ENCODE measurements at regions not wholly inside any gene's neighbourhood (a gene's known extent, or its start where the extent isn't known, plus 50 kb on each side); places are given as distances from the start of the nearest gene placed in this dataset.
A peak's percentile ranks its signal among the peaks of the same experiment; 100 is the strongest.

DNA sequence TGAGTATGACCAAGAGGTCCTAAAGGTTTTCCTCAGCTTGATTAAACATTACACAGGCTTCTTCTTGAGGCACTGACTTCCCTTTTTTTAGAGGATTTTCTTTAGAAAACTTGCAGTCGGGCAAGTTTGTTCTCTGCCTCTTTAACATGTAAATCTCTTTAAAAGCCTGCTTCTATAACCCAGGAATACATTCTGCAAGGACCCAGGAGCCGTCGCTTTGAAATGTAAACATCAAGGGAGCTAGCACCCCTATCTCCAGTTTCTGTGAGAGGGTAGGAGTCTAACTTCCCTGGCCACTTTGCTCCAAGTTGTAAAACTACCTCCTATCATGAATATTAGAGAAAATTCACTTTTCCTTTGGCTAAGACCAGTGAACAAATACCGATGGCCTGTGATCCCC, 201.5 kb upstream of the CPHXL start:
- no peaks in the 10 kb centered on the region for H3K36me3 Mint-ChIP-seq (ENCODE audit: low read depth)
- H3K27ac Mint-ChIP-seq = no peak overlapping the region
- H3K4me1 Mint-ChIP-seq (ENCODE audit: low read depth) = no peaks in the 10 kb centered on the region
- H3K4me3 Mint-ChIP-seq = no peak overlapping the region
- H3K9me3 Mint-ChIP-seq = peaks cover 44% of the 10 kb centered on the region
- H3K27me3 Mint-ChIP-seq (ENCODE audit: insufficient read depth) = no peaks in the 10 kb centered on the region
- DNase-seq = no peak
- TF ChIP-seq, protein P1, sequence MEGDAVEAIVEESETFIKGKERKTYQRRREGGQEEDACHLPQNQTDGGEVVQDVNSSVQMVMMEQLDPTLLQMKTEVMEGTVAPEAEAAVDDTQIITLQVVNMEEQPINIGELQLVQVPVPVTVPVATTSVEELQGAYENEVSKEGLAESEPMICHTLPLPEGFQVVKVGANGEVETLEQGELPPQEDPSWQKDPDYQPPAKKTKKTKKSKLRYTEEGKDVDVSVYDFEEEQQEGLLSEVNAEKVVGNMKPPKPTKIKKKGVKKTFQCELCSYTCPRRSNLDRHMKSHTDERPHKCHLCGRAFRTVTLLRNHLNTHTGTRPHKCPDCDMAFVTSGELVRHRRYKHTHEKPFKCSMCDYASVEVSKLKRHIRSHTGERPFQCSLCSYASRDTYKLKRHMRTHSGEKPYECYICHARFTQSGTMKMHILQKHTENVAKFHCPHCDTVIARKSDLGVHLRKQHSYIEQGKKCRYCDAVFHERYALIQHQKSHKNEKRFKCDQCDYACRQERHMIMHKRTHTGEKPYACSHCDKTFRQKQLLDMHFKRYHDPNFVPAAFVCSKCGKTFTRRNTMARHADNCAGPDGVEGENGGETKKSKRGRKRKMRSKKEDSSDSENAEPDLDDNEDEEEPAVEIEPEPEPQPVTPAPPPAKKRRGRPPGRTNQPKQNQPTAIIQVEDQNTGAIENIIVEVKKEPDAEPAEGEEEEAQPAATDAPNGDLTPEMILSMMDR (IDR thresholded peaks at IDR 0.05) = no peak

DNA sequence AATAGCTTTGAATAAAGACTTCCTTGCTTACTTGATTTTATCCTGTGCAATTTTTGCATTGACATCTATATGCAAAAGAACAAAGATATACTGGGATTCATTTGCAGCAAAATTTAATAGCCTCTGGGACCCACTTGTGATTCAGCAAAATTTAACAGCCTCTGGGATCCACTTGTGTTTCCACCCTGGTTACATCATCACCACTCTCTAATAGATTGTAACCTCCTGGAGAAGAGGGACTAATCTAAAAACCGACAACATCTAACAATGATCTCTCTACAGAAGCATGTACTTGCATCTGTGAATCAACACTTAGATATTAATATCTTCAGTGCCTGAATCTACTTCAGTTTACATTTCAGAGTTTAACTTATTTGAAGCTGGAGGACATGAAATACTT, 202.0 kb upstream of the CPHXL start:
- TF ChIP-seq, protein P1 (IDR thresholded peaks at IDR 0.05) = no peak
- H3K36me3 Mint-ChIP-seq (ENCODE audit: low read depth) = no peaks in the 10 kb centered on the region
- DNase-seq = no peak
- H3K27me3 Mint-ChIP-seq (ENCODE audit: insufficient read depth) = no peaks in the 10 kb centered on the region
- peaks cover 44% of the 10 kb centered on the region for H3K9me3 Mint-ChIP-seq
- H3K27ac Mint-ChIP-seq = no peak overlapping the region
- H3K4me3 Mint-ChIP-seq = no peak overlapping the region
- no peaks in the 10 kb centered on the region for H3K4me1 Mint-ChIP-seq (ENCODE audit: low read depth)

DNA sequence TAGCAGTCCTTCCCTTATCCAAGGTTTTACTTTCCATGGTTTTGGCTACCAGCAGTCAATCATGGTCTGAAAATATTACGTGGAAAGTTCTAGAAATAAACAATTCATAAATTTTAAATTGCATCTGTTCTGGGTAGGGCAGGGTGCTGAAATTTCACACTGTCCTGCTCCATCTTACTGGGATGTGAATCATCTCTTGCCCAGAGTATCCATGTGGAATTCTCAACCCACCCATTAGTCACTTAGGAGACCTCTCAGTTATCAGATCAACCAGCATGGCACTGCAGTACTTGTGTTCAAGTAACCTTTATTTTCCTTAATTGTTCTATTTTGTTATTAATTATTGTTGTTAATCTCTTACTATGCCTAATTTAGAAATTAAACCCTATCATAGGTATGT, 202.8 kb upstream of the CPHXL start:
- Mint-ChIP-seq H3K4me1 (ENCODE audit: low read depth) (no peaks in the 10 kb centered on the region), H3K9me3 (peaks cover 38% of the 10 kb centered on the region), H3K27me3 (ENCODE audit: insufficient read depth) (no peaks in the 10 kb centered on the region), H3K4me3 (no peak overlapping the region), H3K27ac (no peak overlapping the region), H3K36me3 (ENCODE audit: low read depth) (no peaks in the 10 kb centered on the region)
- no peak for DNase-seq
- TF ChIP-seq, protein P1 (IDR thresholded peaks at IDR 0.05) = no peak

DNA sequence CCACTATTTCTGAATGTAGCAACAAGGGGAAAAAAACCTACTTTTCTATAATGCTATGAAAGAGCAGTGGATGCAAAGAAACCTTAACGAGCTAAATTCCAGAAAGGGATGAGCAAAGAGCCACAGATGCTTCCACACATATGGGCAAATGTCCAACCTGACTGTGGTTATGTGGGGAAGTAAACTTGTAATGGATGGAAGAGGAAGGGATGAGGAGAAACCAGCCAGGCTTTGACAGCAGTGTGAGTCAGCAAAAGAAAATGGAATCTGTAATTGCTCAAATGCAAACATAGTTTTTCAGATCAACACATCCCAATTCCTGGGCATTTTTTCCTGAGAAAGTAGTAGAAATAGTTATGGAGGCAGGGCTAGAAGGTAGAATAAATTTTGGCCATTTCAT, 204.8 kb upstream of the CPHXL start:
- Mint-ChIP-seq H3K27ac (no peak overlapping the region), H3K36me3 (ENCODE audit: low read depth) (no peaks in the 10 kb centered on the region), H3K4me1 (ENCODE audit: low read depth) (no peaks in the 10 kb centered on the region), H3K9me3 (peaks cover 41% of the 10 kb centered on the region), H3K27me3 (ENCODE audit: insufficient read depth) (no peaks in the 10 kb centered on the region), H3K4me3 (no peak overlapping the region)
- TF ChIP-seq, protein P1 (IDR thresholded peaks at IDR 0.05) = no peak
- DNase-seq = peak; percentile 3

DNA sequence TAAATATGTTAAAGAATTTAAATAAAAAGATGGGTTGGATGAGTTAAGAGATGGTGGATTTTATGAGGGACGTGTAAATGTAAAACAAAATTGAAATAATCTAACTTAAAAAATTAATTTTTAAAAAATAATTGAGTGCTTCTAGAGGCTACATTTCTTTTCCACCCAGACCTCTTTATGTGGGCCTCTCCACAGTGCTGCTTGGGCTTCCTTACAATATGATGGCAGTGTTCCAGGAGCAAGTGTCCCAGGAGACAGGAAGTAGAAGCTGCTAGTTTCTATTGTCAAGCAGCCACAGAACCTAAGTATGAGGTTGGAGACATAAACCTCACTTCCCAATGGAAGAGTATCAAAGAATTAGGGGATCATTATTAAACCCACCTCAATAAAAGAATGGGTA, 205.7 kb upstream of the CPHXL start:
- no peak for DNase-seq
- H3K4me1 Mint-ChIP-seq (ENCODE audit: low read depth) = no peaks in the 10 kb centered on the region
- TF ChIP-seq, protein P1 (IDR thresholded peaks at IDR 0.05) = no peak
- no peak overlapping the region for H3K4me3 Mint-ChIP-seq
- H3K27me3 Mint-ChIP-seq (ENCODE audit: insufficient read depth) = no peaks in the 10 kb centered on the region
- H3K27ac Mint-ChIP-seq = no peak overlapping the region
- H3K9me3 Mint-ChIP-seq = peaks cover 41% of the 10 kb centered on the region
- no peaks in the 10 kb centered on the region for H3K36me3 Mint-ChIP-seq (ENCODE audit: low read depth)

DNA sequence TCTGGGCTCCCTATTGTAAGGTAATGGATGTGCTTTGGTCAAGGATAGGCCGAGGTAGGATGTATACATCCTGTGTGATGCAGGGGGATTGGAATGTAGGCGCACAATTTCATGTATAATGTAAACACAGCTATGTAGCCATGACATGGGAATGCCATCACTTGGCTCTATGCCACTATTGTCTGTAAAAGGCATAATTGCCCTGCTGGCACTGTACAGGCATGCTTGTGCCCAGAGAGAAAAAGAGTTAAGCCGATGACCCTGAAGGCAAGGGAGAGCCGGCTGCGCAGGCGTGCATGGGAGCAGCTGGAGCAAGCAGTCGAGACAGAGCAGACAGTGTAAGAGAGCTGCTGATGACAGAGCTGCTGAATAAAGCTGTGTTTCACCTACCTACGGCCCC, 212.5 kb upstream of the CPHXL start:
- TF ChIP-seq, protein P1 (IDR thresholded peaks at IDR 0.05) = no peak
- Mint-ChIP-seq H3K4me1 (ENCODE audit: low read depth) (no peaks in the 10 kb centered on the region), H3K9me3 (peaks cover 36% of the 10 kb centered on the region), H3K4me3 (no peak overlapping the region), H3K27me3 (ENCODE audit: insufficient read depth) (no peaks in the 10 kb centered on the region), H3K36me3 (ENCODE audit: low read depth) (no peaks in the 10 kb centered on the region), H3K27ac (no peak overlapping the region)
- DNase-seq = no peak

Data from HFFc6 (cell line).